BE2C (cell line): ENCODE measurements at regions not wholly inside any gene's neighbourhood (a gene's known extent, or its start where the extent isn't known, plus 50 kb on each side); places are given as distances from the start of the nearest gene placed in this dataset.

Experiments
- DNase-seq: peaks from one replicate; pipeline ENCODE4 v3.0.0-alpha.2; 2020
- H3K27me3 ChIP-seq: fragments of 250-450 bp; sonication (Bioruptor Pico); 2 replicates; pipeline ENCODE4 v1.5.1; 2020; ENCODE audit warnings: mild to moderate bottlenecking
- H3K36me3 ChIP-seq: fragments of 250-450 bp; sonication (Bioruptor Pico); 2 replicates; pipeline ENCODE4 v1.5.1; 2020; ENCODE audit warnings: mild to moderate bottlenecking
- H3K4me1 ChIP-seq: fragments of 250-450 bp; sonication (Bioruptor Pico); 2 replicates; pipeline ENCODE4 v1.5.1; 2020
- H3K4me3 ChIP-seq: 2 replicates; pipeline ENCODE4 v1.5.1; 2011; ENCODE audit warnings: low read depth, low read length
- H3K9me3 ChIP-seq: fragments of 250-450 bp; sonication (Bioruptor Pico); 2 replicates; pipeline ENCODE4 v1.5.1; 2020
- TF ChIP-seq, protein P1 (sequence below): IDR thresholded peaks from 2 replicates; pipeline ENCODE4 v1.5.1; 2012; ENCODE audit warnings: mild to moderate bottlenecking, low read depth, low read length

- H3K4me3 ChIP-seq = no peak overlapping the region
- H3K27me3 ChIP-seq = no peaks in the 10 kb centered on the region
- H3K9me3 ChIP-seq = no peaks in the 10 kb centered on the region
- no peak for DNase-seq
- H3K36me3 ChIP-seq = no peaks in the 10 kb centered on the region
- H3K4me1 ChIP-seq = peaks cover 5% of the 10 kb centered on the region
- TF ChIP-seq, protein P1, sequence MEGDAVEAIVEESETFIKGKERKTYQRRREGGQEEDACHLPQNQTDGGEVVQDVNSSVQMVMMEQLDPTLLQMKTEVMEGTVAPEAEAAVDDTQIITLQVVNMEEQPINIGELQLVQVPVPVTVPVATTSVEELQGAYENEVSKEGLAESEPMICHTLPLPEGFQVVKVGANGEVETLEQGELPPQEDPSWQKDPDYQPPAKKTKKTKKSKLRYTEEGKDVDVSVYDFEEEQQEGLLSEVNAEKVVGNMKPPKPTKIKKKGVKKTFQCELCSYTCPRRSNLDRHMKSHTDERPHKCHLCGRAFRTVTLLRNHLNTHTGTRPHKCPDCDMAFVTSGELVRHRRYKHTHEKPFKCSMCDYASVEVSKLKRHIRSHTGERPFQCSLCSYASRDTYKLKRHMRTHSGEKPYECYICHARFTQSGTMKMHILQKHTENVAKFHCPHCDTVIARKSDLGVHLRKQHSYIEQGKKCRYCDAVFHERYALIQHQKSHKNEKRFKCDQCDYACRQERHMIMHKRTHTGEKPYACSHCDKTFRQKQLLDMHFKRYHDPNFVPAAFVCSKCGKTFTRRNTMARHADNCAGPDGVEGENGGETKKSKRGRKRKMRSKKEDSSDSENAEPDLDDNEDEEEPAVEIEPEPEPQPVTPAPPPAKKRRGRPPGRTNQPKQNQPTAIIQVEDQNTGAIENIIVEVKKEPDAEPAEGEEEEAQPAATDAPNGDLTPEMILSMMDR = no peak
Measured at GRCh38 chr13:104320446-104320845, 1254.2 kb upstream of the SLC10A2 start.

- Histone ChIP-seq H3K4me3 (no peak overlapping the region), H3K9me3 (peaks cover 2% of the 10 kb centered on the region; the same call in 1 of the 2 replicates), H3K4me1 (peaks cover 5% of the 10 kb centered on the region), H3K27me3 (no peaks in the 10 kb centered on the region), H3K36me3 (no peaks in the 10 kb centered on the region)
- peak; percentile 25 for DNase-seq
- TF ChIP-seq, protein P1 = peak; percentile 80
Measured at GRCh38 chr13:104318121-104318520, 1251.9 kb upstream of the SLC10A2 start.

- no peaks in the 10 kb centered on the region for H3K36me3 ChIP-seq
- peaks cover 5% of the 10 kb centered on the region for H3K4me1 ChIP-seq
- TF ChIP-seq, protein P1 = no peak
- no peak for DNase-seq
- H3K4me3 ChIP-seq = no peak overlapping the region
- peaks cover 2% of the 10 kb centered on the region; the same call in 1 of the 2 replicates for H3K9me3 ChIP-seq
- H3K27me3 ChIP-seq = no peaks in the 10 kb centered on the region
Measured at GRCh38 chr13:104315606-104316005, 1249.4 kb upstream of the SLC10A2 start.

GRCh38 chr13:104314926-104315535 lies 1248.8 kb upstream of the SLC10A2 start:
- Histone ChIP-seq H3K4me3 (no peak overlapping the region), H3K27me3 (no peaks in the 10 kb centered on the region), H3K4me1 (peaks cover 5% of the 10 kb centered on the region), H3K9me3 (peaks cover 2% of the 10 kb centered on the region; the same call in 1 of the 2 replicates), H3K36me3 (no peaks in the 10 kb centered on the region)
- no peak for DNase-seq
- TF ChIP-seq, protein P1 = no peak

GRCh38 chr13:104314321-104314720 lies 1248.1 kb upstream of the SLC10A2 start:
- TF ChIP-seq, protein P1 = no peak
- Histone ChIP-seq H3K4me3 (no peak overlapping the region), H3K4me1 (peaks cover 5% of the 10 kb centered on the region), H3K27me3 (no peaks in the 10 kb centered on the region), H3K9me3 (peaks cover 2% of the 10 kb centered on the region; the same call in 1 of the 2 replicates), H3K36me3 (no peaks in the 10 kb centered on the region)
- no peak for DNase-seq

DNA sequence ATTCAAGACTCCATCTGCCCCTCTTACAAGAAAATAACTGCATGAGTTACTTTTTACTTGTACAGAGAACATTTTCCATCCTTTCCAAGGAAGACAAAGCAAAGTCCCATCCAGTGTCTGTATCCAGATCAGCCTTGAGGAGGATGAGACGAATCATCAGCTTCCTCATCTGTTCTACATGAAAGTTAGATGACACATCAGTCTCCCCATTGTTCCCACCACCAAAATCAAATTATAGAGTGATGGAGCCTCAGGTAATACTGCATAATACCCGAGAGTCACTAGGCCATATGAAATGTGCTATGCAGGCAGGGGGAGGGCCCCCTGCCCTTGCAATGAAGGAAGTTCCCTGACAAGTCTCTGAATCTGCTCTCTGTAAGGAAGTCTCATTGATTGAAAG lies 1244.6 kb upstream of the SLC10A2 start:
- Histone ChIP-seq H3K4me1 (no peaks in the 10 kb centered on the region), H3K9me3 (peaks cover 2% of the 10 kb centered on the region; the same call in 1 of the 2 replicates), H3K27me3 (no peaks in the 10 kb centered on the region), H3K4me3 (no peak overlapping the region), H3K36me3 (no peaks in the 10 kb centered on the region)
- TF ChIP-seq, protein P1 = no peak
- no peak for DNase-seq
